ENCODE measurements at regions not wholly inside any gene's neighbourhood (a gene's known extent, or its start where the extent isn't known, plus 50 kb on each side); places are given as distances from the start of the nearest gene placed in this dataset.

DNA sequence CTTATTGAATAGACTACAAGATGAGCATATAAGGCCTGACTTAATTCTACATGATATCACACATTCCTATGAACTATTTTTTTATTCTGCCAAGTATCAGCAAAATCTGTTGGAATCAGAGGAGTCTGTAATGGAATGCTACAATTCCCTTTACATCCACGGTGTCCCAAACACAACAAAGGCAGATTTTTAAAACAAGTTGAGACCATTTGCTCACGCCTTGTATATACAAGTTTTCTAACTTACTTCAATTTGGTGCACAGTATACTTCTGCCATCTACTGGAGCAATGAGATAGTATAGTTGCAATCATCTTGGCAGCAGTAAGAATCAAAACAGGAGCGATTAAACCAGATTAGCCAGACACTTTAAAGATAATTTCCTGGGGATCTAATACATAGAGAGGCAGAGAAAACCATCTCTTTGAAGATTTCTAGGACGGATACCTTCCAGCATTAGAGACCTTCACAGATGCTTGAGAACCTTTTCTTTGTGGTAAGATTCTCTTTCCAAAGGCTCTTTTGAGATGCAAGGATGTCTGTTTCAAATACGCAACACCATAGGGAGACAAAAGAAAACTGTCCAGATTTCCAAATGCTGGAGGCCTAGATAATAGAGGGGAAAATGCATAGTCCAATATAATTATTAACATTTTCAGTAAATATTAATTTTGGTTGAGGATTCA is 302.0 kb upstream of the MIR17HG start:
- CTCF ChIA-PET = no interaction called here
- Mint-ChIP-seq H3K27ac (no peak overlapping the region), H3K27me3 (ENCODE audit: low read depth) (peaks cover 2% of the 10 kb centered on the region; the same call in 1 of the 2 replicates), H3K9me3 (peaks cover 6% of the 10 kb centered on the region), H3K4me1 (peaks cover 12% of the 10 kb centered on the region), H3K36me3 (no peaks in the 10 kb centered on the region), H3K4me3 (no peak overlapping the region)
- POLR2A ChIA-PET = no interaction called here
- DNase-seq (ENCODE audit: low spot score) (no peak), ATAC-seq (peak; percentile 69)
- TF ChIP-seq NFATC4 (CRISPR knock-in tag; IDR thresholded peaks at IDR 0.05) (no peak), NR3C1 (CRISPR knock-in tag; conservative IDR thresholded peaks at IDR 0.05; ENCODE audit: low read depth) (no peak), NFE2L1 (CRISPR knock-in tag; IDR thresholded peaks at IDR 0.05) (no peak), NR2C2 (CRISPR knock-in tag; IDR thresholded peaks at IDR 0.05) (no peak), ZNF121 (CRISPR knock-in tag; IDR thresholded peaks at IDR 0.05) (no peak), SP1 (CRISPR knock-in tag; conservative IDR thresholded peaks at IDR 0.05) (no peak)
- TF ChIP-seq, protein P1, sequence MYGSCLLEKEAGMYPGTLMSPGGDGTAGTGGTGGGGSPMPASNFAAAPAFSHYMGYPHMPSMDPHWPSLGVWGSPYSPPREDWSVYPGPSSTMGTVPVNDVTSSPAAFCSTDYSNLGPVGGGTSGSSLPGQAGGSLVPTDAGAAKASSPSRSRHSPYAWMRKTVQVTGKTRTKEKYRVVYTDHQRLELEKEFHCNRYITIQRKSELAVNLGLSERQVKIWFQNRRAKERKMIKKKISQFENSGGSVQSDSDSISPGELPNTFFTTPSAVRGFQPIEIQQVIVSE (CRISPR knock-in tag; IDR thresholded peaks at IDR 0.05; ENCODE audit: borderline replicate concordance) = no peak
- TF ChIP-seq, protein P2, sequence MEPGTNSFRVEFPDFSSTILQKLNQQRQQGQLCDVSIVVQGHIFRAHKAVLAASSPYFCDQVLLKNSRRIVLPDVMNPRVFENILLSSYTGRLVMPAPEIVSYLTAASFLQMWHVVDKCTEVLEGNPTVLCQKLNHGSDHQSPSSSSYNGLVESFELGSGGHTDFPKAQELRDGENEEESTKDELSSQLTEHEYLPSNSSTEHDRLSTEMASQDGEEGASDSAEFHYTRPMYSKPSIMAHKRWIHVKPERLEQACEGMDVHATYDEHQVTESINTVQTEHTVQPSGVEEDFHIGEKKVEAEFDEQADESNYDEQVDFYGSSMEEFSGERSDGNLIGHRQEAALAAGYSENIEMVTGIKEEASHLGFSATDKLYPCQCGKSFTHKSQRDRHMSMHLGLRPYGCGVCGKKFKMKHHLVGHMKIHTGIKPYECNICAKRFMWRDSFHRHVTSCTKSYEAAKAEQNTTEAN (CRISPR knock-in tag; IDR thresholded peaks at IDR 0.05) = no peak
- TF ChIP-seq, protein P3, sequence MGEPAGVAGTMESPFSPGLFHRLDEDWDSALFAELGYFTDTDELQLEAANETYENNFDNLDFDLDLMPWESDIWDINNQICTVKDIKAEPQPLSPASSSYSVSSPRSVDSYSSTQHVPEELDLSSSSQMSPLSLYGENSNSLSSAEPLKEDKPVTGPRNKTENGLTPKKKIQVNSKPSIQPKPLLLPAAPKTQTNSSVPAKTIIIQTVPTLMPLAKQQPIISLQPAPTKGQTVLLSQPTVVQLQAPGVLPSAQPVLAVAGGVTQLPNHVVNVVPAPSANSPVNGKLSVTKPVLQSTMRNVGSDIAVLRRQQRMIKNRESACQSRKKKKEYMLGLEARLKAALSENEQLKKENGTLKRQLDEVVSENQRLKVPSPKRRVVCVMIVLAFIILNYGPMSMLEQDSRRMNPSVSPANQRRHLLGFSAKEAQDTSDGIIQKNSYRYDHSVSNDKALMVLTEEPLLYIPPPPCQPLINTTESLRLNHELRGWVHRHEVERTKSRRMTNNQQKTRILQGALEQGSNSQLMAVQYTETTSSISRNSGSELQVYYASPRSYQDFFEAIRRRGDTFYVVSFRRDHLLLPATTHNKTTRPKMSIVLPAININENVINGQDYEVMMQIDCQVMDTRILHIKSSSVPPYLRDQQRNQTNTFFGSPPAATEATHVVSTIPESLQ (CRISPR knock-in tag; IDR thresholded peaks at IDR 0.05) = no peak
- TF ChIP-seq, protein P4, sequence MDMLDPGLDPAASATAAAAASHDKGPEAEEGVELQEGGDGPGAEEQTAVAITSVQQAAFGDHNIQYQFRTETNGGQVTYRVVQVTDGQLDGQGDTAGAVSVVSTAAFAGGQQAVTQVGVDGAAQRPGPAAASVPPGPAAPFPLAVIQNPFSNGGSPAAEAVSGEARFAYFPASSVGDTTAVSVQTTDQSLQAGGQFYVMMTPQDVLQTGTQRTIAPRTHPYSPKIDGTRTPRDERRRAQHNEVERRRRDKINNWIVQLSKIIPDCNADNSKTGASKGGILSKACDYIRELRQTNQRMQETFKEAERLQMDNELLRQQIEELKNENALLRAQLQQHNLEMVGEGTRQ (CRISPR knock-in tag; IDR thresholded peaks at IDR 0.05) = no peak

DNA sequence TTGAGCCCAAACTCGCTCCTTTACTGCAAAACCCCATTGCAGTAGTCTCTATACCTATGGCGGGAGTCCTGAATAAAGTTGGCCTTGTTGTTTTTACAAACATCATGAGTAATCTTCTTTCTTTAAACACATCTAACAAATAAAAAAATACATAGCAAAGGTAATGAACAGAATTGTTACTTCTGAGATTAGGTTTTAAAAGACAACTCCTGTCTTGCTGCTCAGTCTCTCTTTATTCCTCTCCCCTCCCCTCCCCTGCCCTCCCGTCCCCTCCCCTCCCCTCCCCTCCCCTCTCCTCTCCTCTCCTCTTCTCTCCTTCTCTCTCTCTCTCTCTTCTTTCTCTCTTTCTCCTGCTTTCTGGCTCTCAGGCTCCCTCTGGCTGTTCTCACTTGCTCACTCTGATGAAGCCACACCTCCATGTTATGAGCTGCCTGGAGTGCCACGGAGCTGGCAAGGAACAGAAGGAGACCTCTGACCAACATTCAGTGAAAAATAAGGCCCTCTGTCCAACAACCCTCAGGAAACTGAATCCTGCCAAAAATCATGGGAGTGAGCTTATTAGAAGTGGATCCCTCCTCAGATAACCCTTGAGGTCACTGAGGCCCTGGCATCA is 300.7 kb upstream of the MIR17HG start:
- ATAC-seq = peak; percentile 85
- TF ChIP-seq SMAD3 (CRISPR knock-in tag; IDR thresholded peaks at IDR 0.05; ENCODE audit: borderline replicate concordance) = no peak
- TF ChIP-seq NFYB (CRISPR knock-in tag; conservative IDR thresholded peaks at IDR 0.05; ENCODE audit: low read depth) = no peak
- TF ChIP-seq NR1H2 (CRISPR knock-in tag; IDR thresholded peaks at IDR 0.05) = no peak
- TF ChIP-seq, protein P5, sequence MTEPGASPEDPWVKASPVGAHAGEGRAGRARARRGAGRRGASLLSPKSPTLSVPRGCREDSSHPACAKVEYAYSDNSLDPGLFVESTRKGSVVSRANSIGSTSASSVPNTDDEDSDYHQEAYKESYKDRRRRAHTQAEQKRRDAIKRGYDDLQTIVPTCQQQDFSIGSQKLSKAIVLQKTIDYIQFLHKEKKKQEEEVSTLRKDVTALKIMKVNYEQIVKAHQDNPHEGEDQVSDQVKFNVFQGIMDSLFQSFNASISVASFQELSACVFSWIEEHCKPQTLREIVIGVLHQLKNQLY (CRISPR knock-in tag; IDR thresholded peaks at IDR 0.05) = no peak
- TF ChIP-seq, protein P6, sequence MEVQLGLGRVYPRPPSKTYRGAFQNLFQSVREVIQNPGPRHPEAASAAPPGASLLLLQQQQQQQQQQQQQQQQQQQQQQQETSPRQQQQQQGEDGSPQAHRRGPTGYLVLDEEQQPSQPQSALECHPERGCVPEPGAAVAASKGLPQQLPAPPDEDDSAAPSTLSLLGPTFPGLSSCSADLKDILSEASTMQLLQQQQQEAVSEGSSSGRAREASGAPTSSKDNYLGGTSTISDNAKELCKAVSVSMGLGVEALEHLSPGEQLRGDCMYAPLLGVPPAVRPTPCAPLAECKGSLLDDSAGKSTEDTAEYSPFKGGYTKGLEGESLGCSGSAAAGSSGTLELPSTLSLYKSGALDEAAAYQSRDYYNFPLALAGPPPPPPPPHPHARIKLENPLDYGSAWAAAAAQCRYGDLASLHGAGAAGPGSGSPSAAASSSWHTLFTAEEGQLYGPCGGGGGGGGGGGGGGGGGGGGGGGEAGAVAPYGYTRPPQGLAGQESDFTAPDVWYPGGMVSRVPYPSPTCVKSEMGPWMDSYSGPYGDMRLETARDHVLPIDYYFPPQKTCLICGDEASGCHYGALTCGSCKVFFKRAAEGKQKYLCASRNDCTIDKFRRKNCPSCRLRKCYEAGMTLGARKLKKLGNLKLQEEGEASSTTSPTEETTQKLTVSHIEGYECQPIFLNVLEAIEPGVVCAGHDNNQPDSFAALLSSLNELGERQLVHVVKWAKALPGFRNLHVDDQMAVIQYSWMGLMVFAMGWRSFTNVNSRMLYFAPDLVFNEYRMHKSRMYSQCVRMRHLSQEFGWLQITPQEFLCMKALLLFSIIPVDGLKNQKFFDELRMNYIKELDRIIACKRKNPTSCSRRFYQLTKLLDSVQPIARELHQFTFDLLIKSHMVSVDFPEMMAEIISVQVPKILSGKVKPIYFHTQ (CRISPR knock-in tag; IDR thresholded peaks at IDR 0.05) = no peak
- TF ChIP-seq NR2C2 (CRISPR knock-in tag; IDR thresholded peaks at IDR 0.05) = no peak
- TF ChIP-seq GRHL2 (CRISPR knock-in tag; IDR thresholded peaks at IDR 0.05; ENCODE audit: insufficient replicate concordance, severe bottlenecking) = no peak
- TF ChIP-seq ATF1 (CRISPR knock-in tag; IDR thresholded peaks at IDR 0.05) = no peak
- TF ChIP-seq ZNF138 (CRISPR knock-in tag; conservative IDR thresholded peaks at IDR 0.05) = no peak
- no peak for TF ChIP-seq RORB (CRISPR knock-in tag; IDR thresholded peaks at IDR 0.05)
- TF ChIP-seq EMX1 (CRISPR knock-in tag; IDR thresholded peaks at IDR 0.05) = no peak
- no peak for TF ChIP-seq TEAD1 (CRISPR knock-in tag; IDR thresholded peaks at IDR 0.05)
- TF ChIP-seq ZNF232 (CRISPR knock-in tag; IDR thresholded peaks at IDR 0.05) = no peak
- TF ChIP-seq, protein P7, sequence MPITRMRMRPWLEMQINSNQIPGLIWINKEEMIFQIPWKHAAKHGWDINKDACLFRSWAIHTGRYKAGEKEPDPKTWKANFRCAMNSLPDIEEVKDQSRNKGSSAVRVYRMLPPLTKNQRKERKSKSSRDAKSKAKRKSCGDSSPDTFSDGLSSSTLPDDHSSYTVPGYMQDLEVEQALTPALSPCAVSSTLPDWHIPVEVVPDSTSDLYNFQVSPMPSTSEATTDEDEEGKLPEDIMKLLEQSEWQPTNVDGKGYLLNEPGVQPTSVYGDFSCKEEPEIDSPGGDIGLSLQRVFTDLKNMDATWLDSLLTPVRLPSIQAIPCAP (CRISPR knock-in tag; IDR thresholded peaks at IDR 0.05) = no peak
- TF ChIP-seq ZNF317 (CRISPR knock-in tag; IDR thresholded peaks at IDR 0.05; ENCODE audit: borderline replicate concordance, low read depth) = no peak
- no peak for TF ChIP-seq MYBL2 (CRISPR knock-in tag; IDR thresholded peaks at IDR 0.05)
- no peak for TF ChIP-seq ZBTB21 (CRISPR knock-in tag; IDR thresholded peaks at IDR 0.05; ENCODE audit: borderline replicate concordance)
- no peak for TF ChIP-seq NFE2L1 (CRISPR knock-in tag; IDR thresholded peaks at IDR 0.05)
- no peak for TF ChIP-seq CREB1 (CRISPR knock-in tag; IDR thresholded peaks at IDR 0.05)

More for the DNA sequence above, 300.7 kb upstream of the MIR17HG start:
- Mint-ChIP-seq H3K27ac (no peak overlapping the region), H3K27me3 (ENCODE audit: low read depth) (peaks cover 2% of the 10 kb centered on the region; the same call in 1 of the 2 replicates), H3K36me3 (no peaks in the 10 kb centered on the region), H3K4me3 (no peak overlapping the region), H3K4me1 (peaks cover 12% of the 10 kb centered on the region), H3K9me3 (peaks cover 6% of the 10 kb centered on the region)
- CTCF ChIA-PET = interaction anchor here (0.6 to 1.2 kb wide), 8 partner anchors 11 to 1412 kb away, joined by 3 to 6 read pairs (median 4); no protein-coding TSS in a partner anchor
- POLR2A ChIA-PET = no interaction called here
- no peak for DNase-seq (ENCODE audit: low spot score)
